Stimulated activated CD8-positive, alpha-beta memory T cell treated with anti-CD3 and anti-CD28 coated beads, Interleukin-7, amount 100 ng/mL, for 1 hour (primary cell): ENCODE measurements at regions not wholly inside any gene's neighbourhood (a gene's known extent, or its start where the extent isn't known, plus 50 kb on each side); places are given as distances from the start of the nearest gene placed in this dataset.
"Not testable (repeated sequence)": the region's sequence is repeated elsewhere in the genome, so short reads cannot be mapped to it uniquely, and the experiment has no call there.

Experiments
- DNase-seq, 2 donors: peaks; one replicate each; pipeline ENCODE4 v3.0.0-alpha.2; 2020; ENCODE audit warnings: low read depth in 2 of 2

GRCh38 chr2:133624551-133624950 lies 56.3 kb upstream of the NCKAP5 start:
- no peak for DNase-seq

GRCh38 chr2:133627741-133628140 lies 59.5 kb upstream of the NCKAP5 start:
- DNase-seq = no peak

- no peak for DNase-seq
Observed at GRCh38 chr2:133633309-133633708, 65.0 kb upstream of the NCKAP5 start.

- DNase-seq = no peak
Observed at GRCh38 chr2:133633881-133634409, 65.7 kb upstream of the NCKAP5 start.

GRCh38 chr2:133635131-133635530 lies 66.9 kb upstream of the NCKAP5 start:
- no peak for DNase-seq

GRCh38 chr2:133636287-133636686 lies 68.0 kb upstream of the NCKAP5 start:
- no peak for DNase-seq

- DNase-seq = no peak
Observed at GRCh38 chr2:133640103-133640502, 71.8 kb upstream of the NCKAP5 start.

GRCh38 chr2:133641497-133641896 lies 73.2 kb upstream of the NCKAP5 start:
- DNase-seq = no peak

- DNase-seq = no peak
Observed at GRCh38 chr2:133641942-133642725, 73.9 kb upstream of the NCKAP5 start.

- DNase-seq = no peak
Observed at GRCh38 chr2:133642791-133643191, 74.5 kb upstream of the NCKAP5 start.

GRCh38 chr2:133643863-133644262 lies 75.6 kb upstream of the NCKAP5 start:
- DNase-seq = no peak

- no peak for DNase-seq
Observed at GRCh38 chr2:133644846-133645245, 76.6 kb upstream of the NCKAP5 start.

- DNase-seq = not testable (repeated sequence)
Observed at GRCh38 chr2:133647386-133647785, 79.1 kb upstream of the NCKAP5 start.

- DNase-seq = no peak
Observed at GRCh38 chr2:133651861-133652260, 83.6 kb upstream of the NCKAP5 start.

GRCh38 chr2:133652398-133652797 lies 84.1 kb upstream of the NCKAP5 start:
- DNase-seq = no peak

GRCh38 chr2:133653056-133653455 lies 84.8 kb upstream of the NCKAP5 start:
- no peak for DNase-seq

- no peak for DNase-seq
Observed at GRCh38 chr2:133654949-133655348, 86.7 kb upstream of the NCKAP5 start.

GRCh38 chr2:133655610-133656009 lies 87.3 kb upstream of the NCKAP5 start:
- no peak for DNase-seq

- no peak for DNase-seq
Observed at GRCh38 chr2:133657591-133657990, 89.3 kb upstream of the NCKAP5 start.

- DNase-seq = no peak
Observed at GRCh38 chr2:133658020-133658903, 90.0 kb upstream of the NCKAP5 start.

GRCh38 chr2:133660510-133660909 lies 92.2 kb upstream of the NCKAP5 start:
- DNase-seq = no peak

- no peak for DNase-seq
Observed at GRCh38 chr2:133661392-133661791, 93.1 kb upstream of the NCKAP5 start.

- DNase-seq = no peak
Observed at GRCh38 chr2:133666621-133667020, 98.4 kb upstream of the NCKAP5 start.
